ACC112 (cell line): ENCODE measurements at regions not wholly inside any gene's neighbourhood (a gene's known extent, or its start where the extent isn't known, plus 50 kb on each side); places are given as distances from the start of the nearest gene placed in this dataset.

ENCODE experiments used
- H2AFZ ChIP-seq: fragments of 200-600 bp; sonication (generic); one replicate; pipeline ENCODE4 v1.6.0; 2017; ENCODE audit warnings: antibody characterized with exemption, low read length; ENCODE audit not compliant: unreplicated experiment
- H3K27ac ChIP-seq: fragments of 200-600 bp; sonication (generic); 2 replicates; pipeline ENCODE4 v1.5.1; 2014; ENCODE audit warnings: low read depth, mild to moderate bottlenecking, antibody characterized with exemption, low read length, moderate library complexity
- H3K27me3 ChIP-seq: fragments of 200-600 bp; sonication (generic); 2 replicates; pipeline ENCODE4 v1.6.1; 2014; ENCODE audit warnings: mild to moderate bottlenecking, antibody characterized with exemption, low read length, moderate library complexity, mixed read lengths; ENCODE audit not compliant: insufficient read depth
- H3K36me3 ChIP-seq: fragments of 200-600 bp; sonication (generic); 2 replicates; pipeline ENCODE4 v1.6.1; 2016; ENCODE audit warnings: mild to moderate bottlenecking, antibody characterized with exemption, low read length, moderate library complexity, mixed read lengths; ENCODE audit not compliant: insufficient read depth
- H3K4me1 ChIP-seq: fragments of 200-600 bp; sonication (generic); one replicate; pipeline ENCODE4 v1.6.1; 2016; ENCODE audit warnings: low read length, mixed read lengths; ENCODE audit not compliant: insufficient read depth, unreplicated experiment, control insufficient read depth
- H3K4me3 ChIP-seq: fragments of 200-600 bp; sonication (generic); 2 replicates; pipeline ENCODE4 v1.5.1; 2014; ENCODE audit warnings: mild to moderate bottlenecking, low read depth, low read length
- H3K79me2 ChIP-seq: fragments of 200-600 bp; sonication (generic); one replicate; pipeline ENCODE4 v1.6.0; 2016; ENCODE audit warnings: low read length; ENCODE audit not compliant: control insufficient read depth, unreplicated experiment, insufficient read depth

DNA sequence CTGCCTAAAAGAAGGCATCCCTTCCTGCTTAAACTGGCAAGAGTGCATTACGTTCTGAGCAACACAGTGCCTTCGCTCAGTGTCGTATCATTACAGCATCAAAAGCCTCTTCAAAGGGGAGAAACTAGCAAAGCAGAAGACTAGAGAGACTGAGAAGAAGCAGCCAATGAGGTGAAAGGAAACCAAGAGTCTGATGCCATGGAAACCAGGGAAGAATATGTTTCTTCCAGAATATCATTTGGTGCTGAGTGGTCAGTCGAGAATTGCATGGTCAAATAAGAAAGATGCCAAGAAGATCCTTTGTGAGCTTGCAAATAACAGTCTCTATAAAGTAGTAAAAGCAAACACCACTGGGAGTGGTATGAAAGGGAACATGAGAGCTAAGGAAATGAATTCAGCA, 312.1 kb upstream of the CHST9 start:
- H3K4me1 ChIP-seq = no peaks in the 10 kb centered on the region

DNA sequence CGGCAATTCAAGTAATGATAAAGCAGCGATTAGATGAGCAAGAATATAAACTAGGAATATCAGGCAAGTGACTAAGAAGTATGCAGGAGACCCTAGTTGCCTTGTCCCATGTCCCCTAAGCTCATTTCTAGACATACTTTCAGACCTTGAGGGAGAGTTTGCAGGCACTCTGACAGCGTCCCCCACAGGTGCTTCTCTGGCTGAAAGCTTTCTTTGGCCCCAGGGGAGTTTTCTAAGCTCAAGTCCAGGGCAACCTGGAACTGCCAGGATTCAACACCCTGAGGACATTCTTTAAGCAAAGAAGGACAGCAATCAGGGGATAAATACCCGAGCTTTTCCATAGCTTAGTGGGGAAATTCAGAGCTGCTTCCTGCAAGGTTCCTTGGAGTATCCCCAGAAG, 308.1 kb upstream of the CHST9 start:
- Histone ChIP-seq H3K4me3 (no peak overlapping the region), H3K27me3 (no peaks in the 10 kb centered on the region), H2AFZ (no peak overlapping the region), H3K36me3 (no peaks in the 10 kb centered on the region), H3K79me2 (no peaks in the 10 kb centered on the region), H3K27ac (no peak overlapping the region), H3K4me1 (no peaks in the 10 kb centered on the region)

More for the DNA sequence above, 312.1 kb upstream of the CHST9 start:
- no peaks in the 10 kb centered on the region for H3K27me3 ChIP-seq
- no peaks in the 10 kb centered on the region for H3K36me3 ChIP-seq
- no peaks in the 10 kb centered on the region for H3K79me2 ChIP-seq
- H2AFZ ChIP-seq = no peak overlapping the region
- no peak overlapping the region for H3K4me3 ChIP-seq
- no peak overlapping the region for H3K27ac ChIP-seq

DNA sequence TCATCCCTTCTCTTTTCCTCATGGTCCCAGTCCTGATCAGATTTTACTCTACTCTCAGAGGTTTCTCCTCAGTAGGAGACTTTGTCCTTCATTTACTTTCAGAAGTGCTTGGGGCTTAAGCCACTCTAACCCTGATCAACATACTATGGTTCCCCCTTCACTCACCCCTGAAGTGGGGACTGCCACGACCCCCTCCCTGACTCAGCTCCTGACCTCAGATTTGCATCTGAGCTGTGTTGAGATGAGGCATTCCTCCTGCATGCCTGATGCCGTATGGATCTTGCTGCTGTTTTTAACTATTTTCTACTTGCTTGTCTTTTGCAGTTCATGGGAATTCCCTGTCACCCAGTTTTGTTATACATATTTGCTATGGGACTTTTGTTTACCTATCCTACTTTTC, 306.7 kb upstream of the CHST9 start:
- Histone ChIP-seq H3K27ac (no peak overlapping the region), H2AFZ (no peak overlapping the region), H3K4me1 (no peaks in the 10 kb centered on the region)

DNA sequence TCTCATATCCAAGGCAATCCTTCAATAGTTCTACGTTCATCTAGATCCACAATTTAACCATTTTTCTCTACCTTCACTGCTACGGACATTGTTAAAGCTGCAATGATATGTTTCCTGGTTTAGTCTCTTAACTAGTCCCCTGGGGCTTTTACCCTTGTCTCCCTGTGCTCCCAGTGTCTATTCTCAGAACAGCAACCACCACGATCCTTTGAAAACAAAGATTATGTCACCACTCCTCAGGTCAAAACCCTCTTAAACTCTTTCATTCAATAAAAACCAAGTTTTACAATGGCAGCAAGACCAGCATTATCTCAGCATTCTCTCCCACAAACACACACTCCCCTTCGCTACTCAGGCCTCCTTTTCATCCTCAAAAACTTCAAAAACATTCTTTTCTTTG, 298.2 kb upstream of the CHST9 start:
- Histone ChIP-seq H3K27ac (no peak overlapping the region), H3K36me3 (no peaks in the 10 kb centered on the region), H3K27me3 (no peaks in the 10 kb centered on the region), H2AFZ (no peak overlapping the region), H3K79me2 (no peaks in the 10 kb centered on the region), H3K4me3 (no peak overlapping the region), H3K4me1 (no peaks in the 10 kb centered on the region)

More for the DNA sequence above, 306.7 kb upstream of the CHST9 start:
- Histone ChIP-seq H3K4me3 (no peak overlapping the region), H3K27me3 (no peaks in the 10 kb centered on the region), H3K79me2 (no peaks in the 10 kb centered on the region), H3K36me3 (no peaks in the 10 kb centered on the region)

GRCh38 chr18:27478459-27478858, 293.4 kb upstream of the CHST9 start:
- Histone ChIP-seq H3K36me3 (no peaks in the 10 kb centered on the region), H2AFZ (no peak overlapping the region), H3K27ac (no peak overlapping the region), H3K79me2 (no peaks in the 10 kb centered on the region), H3K27me3 (no peaks in the 10 kb centered on the region), H3K4me3 (no peak overlapping the region), H3K4me1 (no peaks in the 10 kb centered on the region)

DNA sequence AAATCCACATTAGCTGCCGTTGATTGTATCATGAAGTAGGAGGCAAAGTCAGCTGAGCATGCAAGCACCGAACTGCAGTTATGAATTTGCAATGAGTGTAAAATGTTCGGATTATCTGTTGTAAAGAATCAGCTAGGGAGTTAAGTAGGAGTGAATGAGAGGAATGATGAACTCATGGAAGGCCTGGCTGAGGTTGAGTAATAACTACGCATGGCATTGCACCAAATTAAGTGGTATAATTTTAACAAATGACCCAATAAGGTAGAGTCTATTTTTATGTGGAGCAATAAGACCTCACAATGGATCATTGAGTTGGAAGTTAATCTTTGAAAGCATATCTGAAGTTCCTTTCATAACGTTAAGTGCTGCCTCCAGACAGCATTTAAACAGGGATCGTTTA, 288.2 kb upstream of the CHST9 start:
- Histone ChIP-seq H3K4me1 (no peaks in the 10 kb centered on the region), H3K27me3 (no peaks in the 10 kb centered on the region), H3K4me3 (no peak overlapping the region), H3K79me2 (no peaks in the 10 kb centered on the region), H3K27ac (no peak overlapping the region), H3K36me3 (no peaks in the 10 kb centered on the region), H2AFZ (no peak overlapping the region)

GRCh38 chr18:27467073-27467472, 282.0 kb upstream of the CHST9 start:
- no peak overlapping the region for H3K4me3 ChIP-seq
- no peaks in the 10 kb centered on the region for H3K79me2 ChIP-seq
- no peaks in the 10 kb centered on the region for H3K4me1 ChIP-seq
- no peak overlapping the region for H3K27ac ChIP-seq
- no peak overlapping the region for H2AFZ ChIP-seq
- no peaks in the 10 kb centered on the region for H3K36me3 ChIP-seq
- no peaks in the 10 kb centered on the region for H3K27me3 ChIP-seq

DNA sequence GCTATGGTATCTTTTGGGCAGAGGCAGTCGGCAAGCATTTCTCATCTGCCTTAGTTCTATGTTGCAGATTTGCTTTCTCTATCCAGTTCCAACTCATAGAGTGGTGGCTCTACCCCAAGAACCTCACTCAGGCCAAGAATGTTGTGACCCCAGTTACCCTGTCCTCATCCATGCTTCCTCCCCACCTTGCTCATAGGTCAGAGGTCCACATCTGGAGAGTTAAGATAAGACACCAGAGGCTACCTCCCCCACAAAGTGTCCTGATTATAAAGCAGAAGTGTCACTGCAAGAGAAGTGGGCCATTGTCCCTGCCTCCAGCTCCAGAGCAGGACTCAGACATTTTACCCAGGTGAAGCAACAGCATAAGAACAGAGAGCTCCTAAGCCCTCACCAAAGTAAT, 276.8 kb upstream of the CHST9 start:
- no peaks in the 10 kb centered on the region for H3K79me2 ChIP-seq
- H3K27me3 ChIP-seq = no peaks in the 10 kb centered on the region
- no peaks in the 10 kb centered on the region for H3K36me3 ChIP-seq
- no peak overlapping the region for H3K27ac ChIP-seq
- no peak overlapping the region for H2AFZ ChIP-seq
- no peak overlapping the region for H3K4me3 ChIP-seq
- no peaks in the 10 kb centered on the region for H3K4me1 ChIP-seq

DNA sequence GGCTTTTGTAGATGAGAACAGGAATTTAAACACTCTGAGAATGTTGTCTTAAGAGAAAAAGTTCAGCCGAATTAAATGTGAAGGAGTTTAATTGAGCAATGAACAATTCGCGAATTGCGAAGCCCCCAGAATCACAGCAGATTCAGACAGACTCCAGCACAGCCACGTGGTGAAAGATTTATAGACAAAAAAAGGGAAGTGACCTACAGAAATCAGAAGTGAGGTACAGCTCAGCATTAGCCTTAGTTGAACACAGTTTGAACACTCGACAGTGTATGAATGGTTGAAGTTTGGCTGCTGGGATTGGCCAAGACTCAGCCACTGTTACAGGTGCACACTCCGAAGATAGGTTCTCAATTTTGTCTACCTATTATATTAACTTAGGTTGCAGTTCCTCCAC, 264.0 kb upstream of the CHST9 start:
- H3K27ac ChIP-seq = no peak overlapping the region
- H3K4me1 ChIP-seq = no peaks in the 10 kb centered on the region
- no peak overlapping the region for H3K4me3 ChIP-seq
- H3K79me2 ChIP-seq = no peaks in the 10 kb centered on the region
- H3K27me3 ChIP-seq = no peaks in the 10 kb centered on the region
- no peaks in the 10 kb centered on the region for H3K36me3 ChIP-seq
- H2AFZ ChIP-seq = no peak overlapping the region

- Histone ChIP-seq H3K4me1 (no peaks in the 10 kb centered on the region), H3K27ac (no peak overlapping the region), H3K36me3 (no peaks in the 10 kb centered on the region), H3K27me3 (no peaks in the 10 kb centered on the region), H2AFZ (no peak overlapping the region), H3K4me3 (no peak overlapping the region), H3K79me2 (no peaks in the 10 kb centered on the region)
These were observed 262.8 kb upstream of the CHST9 start for GRCh38 chr18:27447930-27448329.

- Histone ChIP-seq H3K4me3 (no peak overlapping the region), H3K79me2 (no peaks in the 10 kb centered on the region), H3K4me1 (no peaks in the 10 kb centered on the region), H2AFZ (no peak overlapping the region), H3K27me3 (no peaks in the 10 kb centered on the region), H3K27ac (no peak overlapping the region), H3K36me3 (no peaks in the 10 kb centered on the region)
These were observed 262.4 kb upstream of the CHST9 start for GRCh38 chr18:27447451-27447881.
